Keratinocyte (primary cell): ENCODE measurements at regions not wholly inside any gene's neighbourhood (a gene's known extent, or its start where the extent isn't known, plus 50 kb on each side); places are given as distances from the start of the nearest gene placed in this dataset.

Experiments used
- EZH2 ChIP-seq: IDR thresholded peaks from one replicate; pipeline ENCODE4 v1.6.1; 2012; ENCODE audit warnings: inconsistent platforms, mild to moderate bottlenecking, low read length, moderate library complexity
- TF ChIP-seq, protein P1 (sequence below), 3 experiments: IDR thresholded peaks in 1 of 3; conservative IDR thresholded peaks in 1 of 3; optimal IDR thresholded peaks in 1 of 3; 2 replicates in 2 of 3; 3 replicates in 1 of 3; pipeline versions ENCODE3 to v1.5.1; 2011; ENCODE audit warnings: low read length in 3 of 3, mild to moderate bottlenecking in 3 of 3, moderate library complexity in 2 of 3, control low read depth in 1 of 3, inconsistent platforms in 1 of 3; ENCODE audit not compliant: insufficient read depth in 2 of 3; ENCODE audit errors: extremely low read depth in 1 of 3

DNA sequence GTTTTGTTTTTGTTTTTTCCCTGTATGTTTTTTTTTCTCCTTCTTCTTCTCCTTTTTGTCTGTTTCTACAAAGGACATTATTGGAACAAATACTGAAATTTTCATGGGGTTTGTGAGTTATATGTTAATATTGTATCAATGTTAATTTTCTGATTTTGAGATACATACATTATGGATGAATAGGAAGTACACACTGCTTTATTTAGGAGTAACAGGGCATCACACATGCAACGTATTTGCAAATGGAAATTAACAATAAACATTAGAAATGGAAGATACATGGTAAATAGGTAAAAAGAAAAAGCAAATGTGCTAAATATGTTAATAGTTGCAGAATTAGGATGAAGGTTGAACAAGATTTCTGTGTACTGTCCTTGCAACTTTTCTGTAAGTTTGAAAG lies 477.2 kb upstream of the INTU start:
- TF ChIP-seq, protein P1, sequence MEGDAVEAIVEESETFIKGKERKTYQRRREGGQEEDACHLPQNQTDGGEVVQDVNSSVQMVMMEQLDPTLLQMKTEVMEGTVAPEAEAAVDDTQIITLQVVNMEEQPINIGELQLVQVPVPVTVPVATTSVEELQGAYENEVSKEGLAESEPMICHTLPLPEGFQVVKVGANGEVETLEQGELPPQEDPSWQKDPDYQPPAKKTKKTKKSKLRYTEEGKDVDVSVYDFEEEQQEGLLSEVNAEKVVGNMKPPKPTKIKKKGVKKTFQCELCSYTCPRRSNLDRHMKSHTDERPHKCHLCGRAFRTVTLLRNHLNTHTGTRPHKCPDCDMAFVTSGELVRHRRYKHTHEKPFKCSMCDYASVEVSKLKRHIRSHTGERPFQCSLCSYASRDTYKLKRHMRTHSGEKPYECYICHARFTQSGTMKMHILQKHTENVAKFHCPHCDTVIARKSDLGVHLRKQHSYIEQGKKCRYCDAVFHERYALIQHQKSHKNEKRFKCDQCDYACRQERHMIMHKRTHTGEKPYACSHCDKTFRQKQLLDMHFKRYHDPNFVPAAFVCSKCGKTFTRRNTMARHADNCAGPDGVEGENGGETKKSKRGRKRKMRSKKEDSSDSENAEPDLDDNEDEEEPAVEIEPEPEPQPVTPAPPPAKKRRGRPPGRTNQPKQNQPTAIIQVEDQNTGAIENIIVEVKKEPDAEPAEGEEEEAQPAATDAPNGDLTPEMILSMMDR (optimal IDR thresholded peaks at IDR 0.05 in 1 of 3, IDR thresholded peaks at IDR 0.05 in 1 of 3, conservative IDR thresholded peaks at IDR 0.05 in 1 of 3; ENCODE audit: extremely low read depth in 1 of 3, insufficient read depth in 2 of 3, low read length in 3 of 3), result no peak
- TF ChIP-seq EZH2, result no peak
